ENCODE measurements at regions not wholly inside any gene's neighbourhood (a gene's known extent, or its start where the extent isn't known, plus 50 kb on each side); places are given as distances from the start of the nearest gene placed in this dataset.
"Not testable (repeated sequence)": the region's sequence is repeated elsewhere in the genome, so short reads cannot be mapped to it uniquely, and the experiment has no call there.

DNA sequence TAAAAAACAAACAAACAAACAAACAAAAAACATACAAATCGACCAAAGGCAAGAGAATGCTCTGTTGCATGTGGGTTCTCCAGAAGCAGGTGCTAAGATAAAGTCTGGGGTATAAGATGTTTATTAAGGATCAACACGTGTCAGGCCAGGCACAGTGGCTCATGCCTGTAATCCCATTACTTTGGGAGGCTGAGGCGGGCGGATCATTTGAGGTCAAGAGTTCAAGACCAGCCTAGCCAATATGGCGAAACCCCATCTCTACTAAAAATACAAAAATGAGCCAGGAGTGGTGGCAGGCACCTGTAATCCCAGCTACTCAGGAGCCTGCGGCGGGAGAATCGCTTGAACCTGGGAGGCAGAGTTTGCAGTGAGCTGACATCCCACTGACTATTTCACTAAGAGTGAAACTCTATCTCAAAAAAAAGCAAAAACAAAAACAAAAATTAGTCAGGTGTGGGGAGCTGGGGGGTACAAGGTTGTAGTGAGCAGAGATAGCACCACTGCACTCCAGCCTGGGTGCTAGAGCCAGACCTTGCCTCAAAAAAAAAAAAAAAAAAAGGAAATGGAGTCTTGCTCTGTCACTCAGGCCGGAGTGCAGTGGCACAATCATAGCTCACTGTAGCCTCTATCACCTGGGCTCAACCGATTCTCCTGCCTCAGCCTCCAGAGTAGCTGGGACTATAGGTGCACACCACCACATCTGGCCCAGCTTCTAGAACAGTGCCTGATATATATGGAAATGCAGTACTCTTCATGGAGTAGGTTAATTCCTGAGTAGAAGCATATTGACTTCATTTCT, 86.8 kb upstream of the JARID2 start:
- H3K9me3 Mint-ChIP-seq (ENCODE audit: low read depth), result no peaks in the 10 kb centered on the region
- H3K27ac Mint-ChIP-seq, result no peak overlapping the region
- no peaks in the 10 kb centered on the region for H3K4me1 Mint-ChIP-seq (ENCODE audit: low read depth)
- no peak for DNase-seq (ENCODE audit: low spot score, unreplicated experiment)
- no peaks in the 10 kb centered on the region for H3K36me3 Mint-ChIP-seq (ENCODE audit: insufficient read depth)
- no peaks in the 10 kb centered on the region for H3K27me3 Mint-ChIP-seq
- H3K4me3 Mint-ChIP-seq (ENCODE audit: low read depth), result no peak overlapping the region
- TF ChIP-seq, protein P1, sequence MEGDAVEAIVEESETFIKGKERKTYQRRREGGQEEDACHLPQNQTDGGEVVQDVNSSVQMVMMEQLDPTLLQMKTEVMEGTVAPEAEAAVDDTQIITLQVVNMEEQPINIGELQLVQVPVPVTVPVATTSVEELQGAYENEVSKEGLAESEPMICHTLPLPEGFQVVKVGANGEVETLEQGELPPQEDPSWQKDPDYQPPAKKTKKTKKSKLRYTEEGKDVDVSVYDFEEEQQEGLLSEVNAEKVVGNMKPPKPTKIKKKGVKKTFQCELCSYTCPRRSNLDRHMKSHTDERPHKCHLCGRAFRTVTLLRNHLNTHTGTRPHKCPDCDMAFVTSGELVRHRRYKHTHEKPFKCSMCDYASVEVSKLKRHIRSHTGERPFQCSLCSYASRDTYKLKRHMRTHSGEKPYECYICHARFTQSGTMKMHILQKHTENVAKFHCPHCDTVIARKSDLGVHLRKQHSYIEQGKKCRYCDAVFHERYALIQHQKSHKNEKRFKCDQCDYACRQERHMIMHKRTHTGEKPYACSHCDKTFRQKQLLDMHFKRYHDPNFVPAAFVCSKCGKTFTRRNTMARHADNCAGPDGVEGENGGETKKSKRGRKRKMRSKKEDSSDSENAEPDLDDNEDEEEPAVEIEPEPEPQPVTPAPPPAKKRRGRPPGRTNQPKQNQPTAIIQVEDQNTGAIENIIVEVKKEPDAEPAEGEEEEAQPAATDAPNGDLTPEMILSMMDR (IDR thresholded peaks at IDR 0.05; ENCODE audit: unreplicated experiment), result no peak

DNA sequence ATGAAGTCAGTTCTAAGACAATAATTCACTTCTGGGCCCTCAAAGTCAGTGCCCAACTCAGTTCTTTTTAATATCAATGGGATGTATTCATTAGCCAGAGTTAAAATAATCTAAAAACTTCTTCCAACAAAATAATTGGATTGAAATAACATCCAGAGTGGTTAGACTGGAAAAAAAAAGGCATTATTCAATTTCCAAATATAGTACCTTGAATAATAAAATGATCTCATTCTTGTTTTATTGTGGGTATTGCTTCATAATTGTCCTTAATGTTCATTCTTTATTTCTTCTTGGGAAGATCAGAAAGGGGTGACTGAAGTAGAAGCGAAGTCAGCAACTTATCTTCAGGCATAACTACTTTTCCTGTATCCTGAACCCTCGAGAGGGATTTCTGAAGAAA, 85.1 kb upstream of the JARID2 start:
- H3K4me1 Mint-ChIP-seq (ENCODE audit: low read depth), result peaks cover 1% of the 10 kb centered on the region

DNA sequence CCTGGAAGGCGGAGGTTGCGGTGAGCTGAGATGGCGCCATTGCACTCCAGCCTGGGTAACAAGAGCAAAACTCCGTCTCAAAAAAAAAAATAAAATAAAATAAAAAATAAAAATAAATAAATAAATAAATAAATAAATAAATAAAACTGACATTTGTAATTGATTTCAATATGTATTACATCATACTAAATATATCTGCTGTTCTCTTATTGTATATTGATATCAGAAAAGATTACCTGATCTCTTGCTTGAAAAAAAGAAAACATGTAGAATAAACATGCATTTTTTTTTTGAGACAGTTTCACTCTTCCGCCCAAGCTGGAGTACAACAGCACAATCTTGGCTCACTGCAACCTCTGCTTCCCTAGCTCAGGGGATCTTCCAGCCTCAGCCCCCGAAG, 81.0 kb upstream of the JARID2 start:
- H3K27ac Mint-ChIP-seq; H3K4me3 Mint-ChIP-seq (ENCODE audit: low read depth); H3K4me1 Mint-ChIP-seq (ENCODE audit: low read depth); H3K27me3 Mint-ChIP-seq; H3K36me3 Mint-ChIP-seq (ENCODE audit: insufficient read depth); H3K9me3 Mint-ChIP-seq (ENCODE audit: low read depth); DNase-seq (ENCODE audit: low spot score, unreplicated experiment): not testable (repeated sequence)

More for the DNA sequence above, 85.1 kb upstream of the JARID2 start:
- Mint-ChIP-seq H3K27me3 (no peaks in the 10 kb centered on the region), H3K36me3 (ENCODE audit: insufficient read depth) (no peaks in the 10 kb centered on the region), H3K4me3 (ENCODE audit: low read depth) (no peak overlapping the region), H3K9me3 (ENCODE audit: low read depth) (no peaks in the 10 kb centered on the region), H3K27ac (no peak overlapping the region)
- TF ChIP-seq, protein P1 (IDR thresholded peaks at IDR 0.05; ENCODE audit: unreplicated experiment), result no peak
- DNase-seq (ENCODE audit: low spot score, unreplicated experiment), result no peak

DNA sequence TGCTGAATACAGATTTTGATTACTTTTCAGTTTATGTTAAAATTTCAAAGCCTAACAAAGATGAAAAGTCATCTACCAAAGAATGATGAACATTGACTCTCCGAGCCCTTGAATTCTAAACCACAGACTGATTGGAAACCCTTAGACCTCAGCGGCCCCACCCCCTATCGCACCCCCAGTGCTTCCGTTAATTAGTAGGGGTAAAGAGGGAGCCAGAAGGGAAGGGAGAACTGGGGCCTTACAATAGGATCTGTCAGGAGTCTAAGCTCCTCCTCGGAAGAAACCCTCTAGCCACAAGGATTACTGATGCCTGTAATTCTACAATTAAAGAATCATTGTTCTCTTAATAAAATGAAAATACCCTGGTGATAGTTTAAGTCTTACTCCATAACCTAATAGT, 79.7 kb upstream of the JARID2 start:
- DNase-seq (ENCODE audit: low spot score, unreplicated experiment), result no peak
- H3K27ac Mint-ChIP-seq, result no peak overlapping the region
- no peak overlapping the region for H3K4me3 Mint-ChIP-seq (ENCODE audit: low read depth)
- H3K27me3 Mint-ChIP-seq, result no peaks in the 10 kb centered on the region
- TF ChIP-seq, protein P1 (IDR thresholded peaks at IDR 0.05; ENCODE audit: unreplicated experiment), result no peak
- H3K9me3 Mint-ChIP-seq (ENCODE audit: low read depth), result no peaks in the 10 kb centered on the region
- no peaks in the 10 kb centered on the region for H3K36me3 Mint-ChIP-seq (ENCODE audit: insufficient read depth)
- peaks cover 15% of the 10 kb centered on the region for H3K4me1 Mint-ChIP-seq (ENCODE audit: low read depth)

DNA sequence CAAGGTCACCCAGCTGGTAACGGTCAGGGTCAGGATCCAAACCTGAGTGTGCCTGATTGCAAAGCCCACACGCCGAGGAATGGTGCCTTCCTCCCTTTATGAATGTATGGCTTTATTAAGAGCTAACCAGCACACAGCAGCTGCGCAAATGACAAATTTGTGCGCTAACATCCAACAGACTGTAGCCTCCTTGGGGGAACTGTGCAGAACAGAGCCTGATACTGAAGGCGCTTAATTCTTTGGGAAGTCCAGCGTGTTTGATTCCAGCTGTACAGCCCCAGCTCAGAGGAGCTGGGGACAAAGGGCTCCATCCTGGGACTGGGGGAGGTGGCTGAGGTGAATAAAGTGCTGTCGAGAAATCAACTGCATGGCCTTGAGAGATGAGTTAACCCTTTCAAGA, 75.7 kb upstream of the JARID2 start:
- Mint-ChIP-seq H3K27me3 (no peaks in the 10 kb centered on the region), H3K4me1 (ENCODE audit: low read depth) (peaks cover 19% of the 10 kb centered on the region), H3K27ac (no peak overlapping the region), H3K36me3 (ENCODE audit: insufficient read depth) (no peaks in the 10 kb centered on the region), H3K4me3 (ENCODE audit: low read depth) (no peak overlapping the region), H3K9me3 (ENCODE audit: low read depth) (no peaks in the 10 kb centered on the region)
- DNase-seq (ENCODE audit: low spot score, unreplicated experiment), result no peak
- TF ChIP-seq, protein P1 (IDR thresholded peaks at IDR 0.05; ENCODE audit: unreplicated experiment), result no peak

DNA sequence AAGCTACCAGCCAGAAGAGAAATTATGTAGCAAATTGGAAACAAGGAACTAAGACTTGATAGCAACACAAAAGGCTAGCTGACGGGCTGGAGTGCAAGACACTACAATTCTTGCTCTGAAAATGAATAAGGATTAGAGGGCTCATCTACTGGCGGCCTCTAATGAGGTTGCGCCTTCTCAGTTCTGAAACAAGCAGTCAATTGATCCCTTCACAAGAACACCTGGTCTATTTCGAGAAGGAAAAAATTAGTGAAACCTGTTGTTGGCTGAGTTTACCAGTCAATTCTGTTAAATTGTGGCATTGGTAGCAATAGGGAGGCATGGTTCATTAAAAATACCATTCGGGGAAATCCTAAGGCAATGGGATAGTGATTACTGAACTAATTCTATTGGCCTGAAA, 74.8 kb upstream of the JARID2 start:
- TF ChIP-seq, protein P1 (IDR thresholded peaks at IDR 0.05; ENCODE audit: unreplicated experiment), result no peak
- no peak overlapping the region for H3K27ac Mint-ChIP-seq

More for the DNA sequence above, 74.8 kb upstream of the JARID2 start:
- DNase-seq (ENCODE audit: low spot score, unreplicated experiment), result no peak
- Mint-ChIP-seq H3K4me1 (ENCODE audit: low read depth) (peaks cover 17% of the 10 kb centered on the region), H3K9me3 (ENCODE audit: low read depth) (no peaks in the 10 kb centered on the region), H3K36me3 (ENCODE audit: insufficient read depth) (no peaks in the 10 kb centered on the region), H3K4me3 (ENCODE audit: low read depth) (no peak overlapping the region), H3K27me3 (no peaks in the 10 kb centered on the region)

All from progenitor cell of endocrine pancreas (in vitro differentiated cells).